ENCODE measurements at regions not wholly inside any gene's neighbourhood (a gene's known extent, or its start where the extent isn't known, plus 50 kb on each side); places are given as distances from the start of the nearest gene placed in this dataset.

DNA sequence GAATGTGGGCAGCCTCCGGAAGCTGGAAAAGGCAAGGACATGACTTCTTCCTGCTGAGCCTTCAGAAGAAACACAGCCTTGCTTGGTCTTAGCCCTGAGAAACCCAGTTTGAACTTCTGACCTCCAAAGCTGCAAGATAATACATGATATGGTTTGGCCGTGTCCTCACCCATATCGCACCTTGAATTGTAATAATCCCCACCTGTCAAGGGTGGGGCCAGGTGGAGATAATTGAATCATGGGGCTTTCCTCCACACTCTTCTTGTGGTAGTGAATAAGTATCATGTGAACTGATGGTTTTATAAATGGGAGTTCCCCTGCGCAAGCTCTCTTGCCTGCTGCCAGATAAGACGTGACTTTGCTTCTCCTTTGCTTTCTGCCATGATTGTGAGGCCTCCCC lies 310.9 kb downstream of the PSAT1 start:
- no peak for DNase-seq

DNA sequence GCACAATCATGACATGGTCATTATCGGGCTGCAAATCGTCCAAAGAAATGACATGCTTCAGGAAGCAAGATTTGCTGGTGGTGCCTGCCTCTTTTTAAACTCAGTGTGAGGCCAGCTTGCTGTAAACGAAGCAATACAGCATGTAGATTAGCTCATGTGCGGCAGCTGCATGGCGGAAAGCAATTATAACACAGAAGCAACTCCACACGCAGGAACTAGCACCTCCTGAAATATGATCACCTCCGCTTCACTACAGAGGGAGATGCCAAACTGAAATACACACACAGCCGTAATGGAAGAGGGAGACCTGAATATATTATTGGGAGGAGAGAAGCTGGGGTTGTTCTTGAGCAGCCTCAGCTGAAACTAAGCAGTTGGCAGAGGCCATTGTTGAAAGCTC lies 312.5 kb downstream of the PSAT1 start:
- DNase-seq: no peak

DNA sequence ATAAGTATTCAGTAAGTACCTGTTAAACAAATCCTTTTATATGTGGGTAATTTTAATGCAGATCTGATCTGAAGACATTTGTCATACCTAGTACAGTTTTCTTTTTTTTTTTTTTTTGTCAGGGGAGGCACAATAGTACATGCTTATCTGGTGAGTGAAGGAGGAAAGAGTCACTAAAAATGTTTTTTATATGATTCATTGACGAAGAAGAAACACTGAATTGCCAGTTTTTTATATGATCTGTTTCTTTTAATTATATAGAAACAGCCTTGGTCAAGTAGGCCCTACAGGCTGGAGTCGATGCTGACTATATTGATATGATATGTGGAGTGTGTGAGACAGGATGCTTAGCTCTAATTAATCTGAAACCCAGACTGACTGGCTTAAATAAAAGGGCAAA lies 315.2 kb downstream of the PSAT1 start:
- DNase-seq: no peak

DNA sequence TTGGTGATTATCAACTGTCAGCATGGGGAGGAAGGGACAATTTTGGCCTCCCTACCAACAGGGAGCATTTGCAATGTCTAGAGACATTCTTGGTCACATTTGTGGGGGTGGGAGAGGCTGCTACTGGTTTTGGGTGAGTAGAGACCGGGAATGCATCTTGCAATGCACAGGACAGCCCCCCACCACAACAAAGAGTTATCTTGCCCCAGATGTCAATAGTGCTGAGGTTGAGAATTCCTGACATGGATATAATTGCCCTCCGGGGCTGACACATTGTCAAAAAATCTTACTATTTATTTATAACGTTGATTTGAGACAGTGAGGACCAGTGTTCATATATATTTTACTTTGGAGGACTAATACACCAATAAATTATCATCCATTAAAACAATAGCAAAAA lies 316.1 kb downstream of the PSAT1 start:
- no peak for DNase-seq

DNA sequence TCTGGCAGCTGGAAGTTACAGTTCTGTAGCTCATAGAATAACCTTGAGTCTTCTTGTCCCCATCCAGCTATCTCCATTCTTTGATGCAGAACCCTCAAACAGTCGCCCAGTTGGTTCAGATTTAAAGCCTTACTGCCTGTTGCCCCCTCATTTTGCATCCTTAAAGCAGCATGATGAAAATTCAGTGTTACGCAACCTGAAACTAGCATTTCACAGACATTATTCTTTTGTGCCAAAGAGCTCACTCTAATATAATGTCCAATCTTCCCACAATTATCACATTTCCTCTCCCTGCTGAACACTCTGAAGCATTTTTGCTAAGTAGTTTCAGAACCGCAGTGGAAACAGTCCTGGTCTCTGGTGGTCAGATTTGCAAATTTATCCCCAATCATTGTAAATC lies 318.0 kb downstream of the PSAT1 start:
- DNase-seq: no peak

DNA sequence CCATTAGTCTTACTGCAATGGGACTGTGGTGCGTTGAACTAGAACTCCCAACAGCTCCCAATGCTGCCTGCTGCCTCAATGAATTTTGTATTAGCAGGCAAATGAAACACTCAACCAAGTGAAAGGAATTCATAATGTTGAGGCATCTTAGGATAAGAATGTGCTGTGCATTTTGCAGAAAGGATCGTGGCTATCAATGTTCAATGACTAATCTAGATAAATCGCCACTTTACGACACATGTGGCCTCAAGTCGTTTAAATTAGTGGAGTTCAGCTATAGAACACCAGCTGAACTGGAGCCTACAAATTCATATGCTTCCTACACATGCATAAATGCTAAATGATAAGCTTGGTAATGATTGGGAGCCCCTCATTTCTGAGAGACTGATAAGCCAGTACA lies 318.4 kb downstream of the PSAT1 start:
- no peak for DNase-seq

DNA sequence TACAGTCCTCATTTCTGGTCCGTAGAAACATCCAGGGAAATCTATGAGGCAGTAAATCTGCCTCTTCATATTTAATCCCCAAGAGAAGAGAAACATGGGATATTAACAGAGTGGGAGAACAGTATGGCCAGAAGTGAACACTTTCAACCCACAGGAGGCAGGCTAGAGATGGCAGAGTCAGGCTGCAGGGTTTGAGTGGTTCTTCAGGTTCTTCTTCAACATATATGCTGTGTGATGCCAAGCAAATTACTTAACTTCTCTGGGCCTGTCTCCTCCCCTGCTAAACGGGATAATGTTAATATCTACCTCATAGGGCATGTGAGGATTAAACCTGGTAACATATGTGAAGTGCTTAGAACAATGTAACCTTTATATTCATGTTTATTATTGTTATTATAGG lies 321.8 kb downstream of the PSAT1 start:
- DNase-seq: no peak

DNA sequence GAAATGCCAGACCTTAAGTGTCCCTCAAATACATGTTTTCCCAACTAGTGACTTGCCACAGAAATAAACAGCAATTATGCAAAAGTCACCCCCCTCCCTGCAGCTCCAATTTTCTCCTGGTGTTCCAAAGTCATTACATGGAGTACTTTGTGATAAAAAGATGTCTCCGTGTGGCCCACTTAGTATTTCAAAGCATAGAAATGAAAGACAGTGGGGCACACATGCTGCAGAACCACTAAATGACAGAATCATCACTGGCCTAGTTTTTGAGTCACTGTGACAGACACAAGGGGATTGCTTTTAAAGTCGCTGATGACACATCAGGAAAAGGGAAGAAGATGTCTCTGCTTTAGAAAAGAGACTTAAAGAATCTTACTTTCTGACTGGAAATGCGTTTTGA lies 323.4 kb downstream of the PSAT1 start:
- no peak for DNase-seq

DNA sequence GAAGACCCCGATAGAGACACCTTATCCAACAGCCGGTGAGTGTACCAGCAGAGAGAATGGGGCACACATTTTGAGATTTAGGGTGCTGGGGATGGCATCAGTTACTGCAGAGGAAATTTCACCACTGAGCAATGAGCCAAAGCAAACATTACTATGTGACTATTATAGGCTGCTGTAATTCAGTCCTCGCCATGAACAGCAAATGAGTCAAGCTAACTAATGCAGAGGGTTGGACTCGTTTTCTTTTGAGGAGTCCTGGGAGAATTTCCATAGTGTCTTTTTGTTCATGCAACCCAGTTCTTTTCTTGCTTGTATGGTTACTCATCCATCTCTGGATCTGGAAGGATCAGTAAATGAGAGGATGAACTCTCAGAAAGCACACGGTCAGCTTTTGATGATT lies 323.8 kb downstream of the PSAT1 start:
- DNase-seq: no peak

DNA sequence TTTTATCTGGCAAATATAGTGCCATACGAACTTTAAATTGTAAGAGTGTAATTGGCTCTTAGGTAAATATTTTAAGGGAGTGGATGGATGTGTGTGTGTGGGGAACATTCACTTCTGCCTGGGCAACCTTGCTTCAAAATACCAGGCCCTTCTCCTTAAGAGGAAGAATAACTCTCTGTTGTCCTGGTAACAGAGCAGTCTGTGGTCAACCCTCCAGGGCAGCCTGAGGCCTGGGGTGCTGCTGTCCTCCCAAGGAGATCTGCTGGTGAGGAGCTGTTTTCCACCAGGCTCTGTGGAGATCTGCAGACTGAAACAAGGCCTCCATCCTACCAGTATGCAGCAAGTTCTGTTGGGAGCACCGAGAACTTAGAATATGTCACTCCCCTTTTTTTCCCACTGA lies 325.2 kb downstream of the PSAT1 start:
- DNase-seq: no peak

DNA sequence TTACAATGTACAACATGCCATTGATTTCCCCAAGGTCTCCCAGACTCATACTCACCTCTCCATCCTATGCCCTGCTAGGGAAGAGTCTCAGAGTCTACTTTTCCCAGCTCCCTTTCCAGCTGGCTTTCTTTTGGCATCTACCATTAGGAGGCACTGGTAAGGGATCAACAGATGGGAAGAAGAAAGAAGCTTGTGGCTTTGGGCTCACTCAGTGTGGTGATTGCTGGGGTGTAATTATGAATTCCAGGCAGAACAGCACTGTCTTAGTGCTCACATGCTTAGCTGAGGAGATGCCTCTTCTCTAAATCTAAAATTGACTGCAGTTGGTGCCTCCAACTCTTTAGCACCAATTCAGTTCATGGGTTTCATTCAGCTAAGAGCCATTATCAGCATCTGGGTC lies 330.0 kb downstream of the PSAT1 start:
- no peak for DNase-seq

DNA sequence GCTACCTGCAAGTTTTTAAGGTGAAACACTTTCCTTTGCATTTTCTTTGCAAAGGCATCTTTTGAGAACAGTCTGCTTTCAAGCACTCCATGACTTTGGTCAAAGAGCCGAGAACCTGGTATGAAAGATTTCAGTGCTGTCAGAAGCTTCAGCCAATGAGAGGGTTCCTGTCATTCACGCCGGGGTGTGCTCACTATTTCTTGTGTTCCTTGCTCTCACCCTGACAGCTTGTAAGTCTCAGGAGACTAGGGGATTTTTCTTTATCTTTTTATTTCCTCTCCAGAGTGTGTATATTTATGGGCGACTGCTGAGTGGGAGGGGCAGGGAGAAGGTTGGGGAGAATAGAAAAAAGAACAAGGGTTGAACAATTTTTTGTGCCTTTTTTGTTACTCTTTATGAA lies 334.0 kb downstream of the PSAT1 start:
- DNase-seq: no peak

DNA sequence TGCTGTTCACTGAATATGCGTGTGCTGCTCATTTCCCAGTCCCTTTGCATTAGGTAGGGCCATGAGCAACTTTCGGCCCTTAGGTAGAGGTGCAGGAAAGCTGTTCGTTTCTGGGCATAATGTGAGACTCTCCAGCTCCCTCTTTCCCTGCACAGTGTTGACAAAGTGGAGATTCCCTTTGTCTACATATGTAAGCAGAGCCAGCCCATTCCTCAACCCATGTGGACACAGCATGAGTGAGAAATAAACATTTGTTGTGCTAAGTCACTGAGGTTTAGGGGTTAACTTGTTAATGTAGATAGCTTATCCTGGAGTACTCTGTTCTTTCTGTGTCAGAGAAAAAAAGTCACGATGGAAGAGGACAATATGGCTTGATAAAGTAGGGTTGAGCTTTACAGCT lies 343.8 kb downstream of the PSAT1 start:
- DNase-seq: no peak

DNA sequence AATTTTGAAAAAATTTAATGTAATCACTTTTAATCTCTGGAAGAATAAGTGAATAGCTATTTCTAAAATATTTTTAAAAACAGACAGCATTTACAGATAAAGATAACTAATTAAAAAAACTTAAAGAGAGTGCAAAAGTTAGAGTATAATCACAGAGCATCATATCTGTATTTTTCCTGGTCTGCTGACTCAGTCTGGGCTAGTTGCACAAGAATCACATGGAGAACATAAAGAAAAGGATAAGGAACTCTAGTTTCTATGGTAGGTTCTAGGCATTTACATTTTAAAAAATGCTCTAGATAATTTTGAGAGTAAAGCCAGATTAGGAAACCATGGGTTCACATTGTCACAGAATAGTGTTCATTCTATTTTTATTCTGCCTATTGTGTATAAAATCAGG lies 347.4 kb downstream of the PSAT1 start:
- DNase-seq: no peak

DNA sequence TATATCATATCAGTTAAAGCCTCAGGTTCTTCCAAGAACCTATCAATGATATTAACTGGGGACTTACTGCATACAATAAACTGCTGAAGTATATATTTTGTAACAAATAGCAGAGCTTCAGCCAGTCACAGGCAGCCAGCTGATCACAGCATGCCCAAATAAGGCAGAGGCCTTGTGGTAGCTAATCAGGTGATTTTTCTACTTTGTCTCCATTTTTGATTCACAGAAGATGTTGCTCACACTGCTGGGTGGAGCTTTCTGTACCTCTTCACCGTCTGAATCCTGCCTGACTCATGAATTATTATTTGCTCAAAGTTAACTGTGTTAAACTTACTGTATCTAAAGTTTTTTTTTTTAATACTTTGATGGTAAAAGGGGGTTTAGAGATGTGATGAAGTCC lies 357.4 kb downstream of the PSAT1 start:
- no peak for DNase-seq

DNA sequence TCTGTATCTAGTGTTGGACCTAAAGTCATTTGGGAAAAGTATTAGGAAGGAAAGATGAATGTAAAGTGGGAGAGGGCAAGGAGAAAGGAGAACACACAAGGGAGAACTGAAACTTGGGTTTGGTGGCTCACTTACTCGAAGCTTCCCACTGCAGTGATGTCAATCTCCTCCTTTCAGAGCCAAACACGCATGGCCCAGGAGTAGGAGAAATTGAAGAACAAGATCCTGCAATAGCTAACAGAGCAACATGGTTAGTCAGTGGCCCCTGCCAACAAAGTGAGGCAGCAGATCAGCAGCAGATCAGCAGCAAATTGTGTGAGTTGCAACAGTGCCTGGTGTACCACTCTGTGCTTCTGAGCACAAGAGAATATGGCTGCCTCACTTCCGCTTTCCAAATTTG lies 366.4 kb downstream of the PSAT1 start:
- no peak for DNase-seq

DNA sequence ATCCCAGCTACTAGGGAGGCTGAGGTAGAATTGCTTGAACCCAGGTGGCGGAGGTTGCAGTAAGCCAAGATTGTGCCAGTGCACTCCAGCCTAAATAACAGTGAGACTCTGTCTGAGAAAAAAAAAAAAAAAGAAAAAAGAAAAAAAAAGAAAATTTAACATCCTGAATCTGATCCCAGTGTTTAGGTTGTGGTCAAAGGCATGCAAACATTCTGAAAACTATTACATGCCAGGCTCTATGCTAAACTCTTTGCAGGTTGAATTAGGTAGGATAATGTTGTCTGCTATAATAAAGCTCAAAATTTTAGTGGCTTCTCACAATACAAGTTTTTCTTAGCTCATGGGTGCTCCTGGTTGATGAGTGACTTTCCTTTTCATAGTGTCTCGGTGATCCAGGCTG lies 367.4 kb downstream of the PSAT1 start:
- no peak for DNase-seq

DNA sequence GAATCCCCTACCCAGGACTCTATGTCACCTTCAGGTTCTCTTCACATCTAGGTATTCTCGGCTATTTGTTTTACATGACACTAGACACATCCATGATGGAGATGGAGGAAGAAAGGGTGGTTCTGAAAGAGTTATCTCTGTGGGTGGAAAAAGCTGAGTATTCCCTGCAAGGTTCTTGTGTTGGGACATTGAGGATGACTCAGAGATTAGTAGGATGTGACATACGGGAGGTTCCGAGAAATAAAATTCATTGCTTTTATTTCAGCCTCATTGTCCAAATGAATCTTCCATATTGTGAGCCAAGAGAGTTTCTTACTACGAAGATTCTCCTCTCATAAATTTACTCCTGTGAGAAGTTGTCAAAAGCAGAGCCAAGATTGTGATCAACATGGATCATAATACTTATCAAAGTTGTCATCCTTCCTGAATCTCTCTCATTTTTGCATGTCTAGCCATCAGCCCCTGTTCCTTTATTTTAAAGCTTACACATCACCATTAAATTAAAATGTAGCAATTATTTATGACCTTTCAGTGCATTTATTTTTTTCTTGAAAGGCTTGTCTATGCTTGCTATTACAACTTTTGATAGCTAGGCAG lies 370.0 kb downstream of the PSAT1 start:
- no peak for DNase-seq

DNA sequence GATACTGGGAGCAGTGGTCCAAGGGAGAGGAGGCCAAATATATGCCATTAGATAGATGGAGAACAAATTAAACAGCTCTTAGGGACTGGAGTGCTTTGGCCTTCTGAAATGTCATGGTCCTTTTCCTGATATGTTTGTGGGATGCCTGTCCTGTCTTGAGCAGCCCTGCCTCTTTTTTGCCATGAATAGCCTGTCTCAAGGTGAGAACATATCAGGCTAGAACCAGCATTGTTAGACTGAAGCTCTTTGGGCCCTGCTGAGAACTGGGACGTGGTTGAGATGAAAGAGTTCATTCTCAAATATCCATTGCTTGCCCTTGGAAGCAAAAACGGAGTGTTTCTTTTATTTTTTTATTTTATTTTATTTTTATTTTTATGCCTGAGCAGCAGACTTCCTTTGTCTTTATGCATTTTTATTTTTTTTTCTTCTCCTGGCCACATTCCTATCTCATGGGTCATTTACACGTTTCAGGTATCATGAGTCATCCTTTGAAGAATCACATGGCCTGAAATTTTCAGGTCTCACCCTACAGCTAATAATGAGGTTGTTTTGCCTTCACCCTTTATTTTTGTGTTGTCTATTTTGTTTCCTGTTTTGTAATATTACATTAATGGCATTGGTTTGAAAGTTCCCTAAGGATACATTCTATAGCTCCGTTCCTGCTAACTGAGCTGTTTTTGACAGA lies 371.4 kb downstream of the PSAT1 start:
- no peak for DNase-seq

DNA sequence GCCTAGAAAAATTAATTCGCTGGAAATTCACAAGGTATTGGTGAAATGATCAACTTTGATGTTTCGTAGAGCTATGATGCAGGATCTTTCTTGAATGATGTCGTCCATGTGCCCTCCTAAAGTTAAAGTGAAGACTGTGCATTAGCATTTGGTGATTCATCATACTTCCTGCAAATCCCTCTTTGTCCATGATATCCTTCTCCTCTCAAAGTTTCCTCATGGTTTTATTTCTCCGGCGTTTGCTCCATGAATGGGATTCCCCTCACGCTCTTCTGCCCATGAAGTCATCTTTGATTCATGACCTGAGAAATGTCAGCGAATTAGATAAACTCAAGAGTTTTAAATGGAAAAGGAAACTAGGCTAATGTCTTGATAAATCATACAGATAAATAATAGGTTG lies 372.7 kb downstream of the PSAT1 start:
- no peak for DNase-seq

DNA sequence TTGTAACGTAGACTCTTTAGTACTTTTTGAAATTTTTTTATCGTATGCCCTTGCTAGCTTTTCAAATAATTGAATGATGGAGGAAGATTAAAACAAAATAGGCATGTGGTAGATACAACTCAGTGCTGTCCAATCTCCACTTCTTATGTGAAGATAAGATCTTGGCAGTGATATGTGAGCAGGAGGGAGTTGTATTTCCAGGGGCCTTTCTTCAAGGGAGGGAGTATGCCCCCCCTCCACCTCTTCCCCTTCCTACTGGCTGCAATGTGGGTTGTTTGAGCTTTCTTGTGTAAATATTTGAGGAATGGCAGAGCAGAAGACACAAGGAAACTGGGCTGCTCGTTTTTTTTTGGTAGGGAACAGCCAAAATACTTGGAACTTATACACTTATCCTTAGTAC lies 374.9 kb downstream of the PSAT1 start:
- no peak for DNase-seq

DNA sequence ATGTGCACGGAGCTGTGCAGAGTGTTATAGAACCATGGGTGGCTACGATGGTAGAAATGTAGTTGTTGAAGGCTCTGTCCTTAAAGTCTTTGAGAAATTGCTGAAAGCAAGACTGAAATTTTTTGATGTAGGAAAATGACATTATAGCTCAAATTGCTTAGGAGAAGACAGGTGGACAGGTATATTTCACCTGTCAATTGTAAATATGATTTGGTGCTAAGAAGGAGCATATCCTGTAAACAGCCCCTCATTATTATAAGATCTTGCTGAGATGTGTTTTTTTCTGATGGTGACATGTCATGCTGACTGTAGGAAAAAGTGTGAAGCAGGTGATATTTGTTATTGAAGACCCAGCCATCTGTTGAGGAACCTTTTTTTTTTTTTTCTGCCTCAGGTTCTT lies 377.9 kb downstream of the PSAT1 start:
- no peak for DNase-seq

DNA sequence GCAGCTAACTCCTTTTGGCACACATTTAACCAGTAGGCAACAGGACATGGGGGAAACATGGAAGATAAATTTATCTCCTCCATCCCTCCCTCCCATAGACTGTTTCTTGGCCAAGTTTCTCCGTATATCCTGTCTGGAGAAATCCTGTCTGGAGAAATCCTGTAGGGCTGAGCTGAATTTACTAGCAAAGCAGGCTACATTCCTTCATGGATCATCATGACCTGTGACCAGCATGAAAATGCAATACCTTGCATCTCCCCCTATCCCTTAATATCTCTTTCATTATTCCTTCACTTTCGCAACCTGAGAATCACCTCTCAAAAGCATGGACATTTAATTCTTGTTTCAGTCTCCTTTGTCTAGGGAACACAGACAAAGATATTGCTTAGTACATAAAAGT lies 379.1 kb downstream of the PSAT1 start:
- DNase-seq: no peak

DNA sequence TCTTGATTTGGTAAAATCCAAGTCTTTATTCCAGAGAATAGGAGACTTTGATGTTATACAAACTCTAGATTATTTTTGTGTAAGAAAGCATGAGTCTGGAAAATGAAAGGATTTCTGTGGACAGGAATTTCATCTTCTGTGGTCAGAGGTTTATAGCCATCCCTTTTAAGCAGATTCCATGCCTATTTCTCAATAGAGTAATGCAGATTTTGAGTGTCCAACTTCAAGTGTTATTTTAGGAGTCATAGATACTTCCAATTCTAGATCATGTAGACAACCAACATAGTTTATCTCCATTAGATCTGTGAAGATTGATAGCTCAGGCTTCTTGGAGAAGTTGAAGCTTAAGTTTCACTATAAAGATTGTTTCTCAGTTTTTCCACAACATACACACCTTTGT lies 379.7 kb downstream of the PSAT1 start:
- no peak for DNase-seq

DNA sequence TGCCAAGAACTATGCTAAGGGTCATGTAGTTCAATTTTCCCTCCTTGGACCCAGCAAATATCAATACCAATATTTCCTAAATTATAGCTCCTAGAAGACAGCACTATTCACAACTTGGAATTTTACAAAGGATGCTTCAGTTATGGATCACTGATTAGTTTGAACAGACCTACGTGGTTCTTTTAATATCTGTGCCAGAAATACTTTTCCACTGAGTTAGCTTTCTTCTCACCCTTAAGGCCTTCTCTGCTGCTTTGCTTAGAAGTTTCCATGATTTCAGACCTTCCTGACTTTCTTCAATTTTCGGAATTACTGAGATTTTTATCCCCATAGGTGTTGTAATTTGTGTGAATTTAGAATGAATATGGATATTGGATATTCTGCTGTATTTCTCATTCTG lies 380.4 kb downstream of the PSAT1 start:
- no peak for DNase-seq

DNA sequence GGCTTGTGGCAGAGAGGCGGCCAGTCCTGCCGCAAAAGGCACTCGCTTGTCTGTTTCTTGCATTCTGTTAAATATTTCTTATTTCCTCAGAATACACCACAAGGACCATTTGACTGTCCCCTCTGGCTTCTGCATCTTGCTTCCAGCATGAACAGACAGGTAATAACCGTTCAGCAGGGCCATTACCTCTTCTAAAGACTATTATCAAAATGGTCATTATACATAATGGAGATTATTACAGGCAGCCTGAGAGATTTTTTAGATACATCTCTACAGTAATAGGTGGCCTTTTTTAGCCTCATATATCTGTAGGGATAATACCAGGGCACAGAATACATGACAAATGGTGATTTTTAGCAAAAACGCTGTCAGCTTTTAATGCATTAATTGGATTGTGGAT lies 382.0 kb downstream of the PSAT1 start:
- DNase-seq: no peak

All from stimulated activated CD4-positive, alpha-beta T cell treated with anti-CD3 and anti-CD28 coated beads, Interleukin-15, amount 100 ng/mL, for 24 hours (primary cell).